Activated CD4-positive, alpha-beta T cell treated with anti-CD3 and anti-CD28 coated beads for 4 hours (primary cell): ENCODE measurements at regions not wholly inside any gene's neighbourhood (a gene's known extent, or its start where the extent isn't known, plus 50 kb on each side); places are given as distances from the start of the nearest gene placed in this dataset.

Source experiments
- DNase-seq, 2 donors: peaks; one replicate each; pipeline ENCODE4 v3.0.0-alpha.2; 2020

- DNase-seq, result no peak
Measured at GRCh38 chr7:52980129-52980528, 55.3 kb upstream of the POM121L12 start.

DNA sequence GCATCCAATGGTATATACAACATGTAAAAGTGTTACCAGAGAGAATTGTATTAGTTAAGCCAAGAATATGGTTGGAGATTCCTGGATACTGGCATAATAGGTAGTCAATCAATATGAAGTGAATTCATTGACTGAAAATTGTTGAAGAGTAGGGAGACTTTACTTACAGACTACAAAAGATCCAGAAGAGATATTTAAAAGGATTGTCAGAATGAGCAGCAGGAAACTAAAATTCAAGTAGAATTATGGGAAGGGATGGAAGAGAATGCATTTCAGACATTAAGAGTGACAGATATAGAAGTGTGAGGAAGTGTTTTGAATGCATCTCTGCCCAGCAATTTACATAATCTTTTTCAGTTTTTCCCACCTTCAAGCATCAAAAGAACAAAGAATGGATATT lies 62.3 kb upstream of the POM121L12 start:
- DNase-seq, result no peak

GRCh38 chr7:52962402-52963076 lies 72.9 kb upstream of the POM121L12 start:
- no peak for DNase-seq

DNA sequence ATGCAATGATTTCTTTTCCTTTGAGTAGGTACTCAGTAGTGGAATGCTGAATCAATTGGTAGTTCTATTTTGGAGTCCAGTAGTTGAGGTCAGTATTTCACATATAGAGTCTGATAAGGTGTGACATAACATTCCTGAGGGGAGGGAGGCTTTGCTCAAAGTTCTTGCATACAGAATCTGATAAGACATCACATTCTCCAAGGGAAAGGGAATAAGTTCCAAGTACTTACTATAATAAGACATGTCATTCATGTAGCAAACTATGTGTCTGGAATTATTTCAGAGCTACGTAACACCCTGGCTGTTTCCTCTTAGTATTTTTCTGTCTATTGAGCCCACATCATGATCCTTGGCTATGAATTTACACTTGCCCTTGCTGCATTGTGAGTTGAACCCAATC lies 74.3 kb upstream of the POM121L12 start:
- no peak for DNase-seq

DNA sequence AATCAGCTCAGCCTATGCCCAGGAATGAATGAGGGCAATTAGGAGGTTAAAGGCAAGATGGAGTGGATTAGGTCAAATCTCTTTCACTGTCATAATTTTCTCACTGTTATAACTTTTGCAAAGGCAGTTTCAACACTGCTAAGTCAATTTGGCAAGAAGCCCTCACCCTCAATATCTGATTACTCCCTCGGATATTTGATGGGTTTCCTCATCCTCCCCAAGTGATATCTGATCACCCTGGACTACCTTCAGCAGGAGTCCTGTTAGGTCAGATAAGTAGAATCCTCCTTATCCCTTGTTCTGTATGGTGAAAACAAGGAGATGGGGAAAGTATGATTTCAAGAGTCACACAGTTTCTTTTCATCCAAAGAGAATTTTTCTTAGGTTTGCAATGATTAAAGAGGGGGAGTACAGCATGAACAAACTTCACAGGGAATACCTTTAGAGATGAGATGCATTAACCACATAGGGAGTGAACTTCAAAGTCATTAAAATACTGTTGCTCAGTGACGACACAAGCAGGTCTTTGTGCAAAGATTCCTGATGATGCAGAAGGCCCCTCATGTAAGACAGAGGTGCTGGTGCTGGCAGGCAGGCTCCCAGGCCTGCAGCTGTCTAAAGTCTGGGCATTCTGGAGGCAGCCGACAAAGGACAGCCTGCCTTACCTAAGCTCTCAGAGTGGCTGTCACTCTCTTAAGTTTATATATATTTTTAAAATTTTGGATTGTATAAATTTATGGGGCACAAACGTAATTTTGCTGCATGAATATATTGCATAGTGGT lies 75.4 kb upstream of the POM121L12 start:
- no peak for DNase-seq

GRCh38 chr7:52959336-52959735 lies 76.1 kb upstream of the POM121L12 start:
- DNase-seq, result no peak

DNA sequence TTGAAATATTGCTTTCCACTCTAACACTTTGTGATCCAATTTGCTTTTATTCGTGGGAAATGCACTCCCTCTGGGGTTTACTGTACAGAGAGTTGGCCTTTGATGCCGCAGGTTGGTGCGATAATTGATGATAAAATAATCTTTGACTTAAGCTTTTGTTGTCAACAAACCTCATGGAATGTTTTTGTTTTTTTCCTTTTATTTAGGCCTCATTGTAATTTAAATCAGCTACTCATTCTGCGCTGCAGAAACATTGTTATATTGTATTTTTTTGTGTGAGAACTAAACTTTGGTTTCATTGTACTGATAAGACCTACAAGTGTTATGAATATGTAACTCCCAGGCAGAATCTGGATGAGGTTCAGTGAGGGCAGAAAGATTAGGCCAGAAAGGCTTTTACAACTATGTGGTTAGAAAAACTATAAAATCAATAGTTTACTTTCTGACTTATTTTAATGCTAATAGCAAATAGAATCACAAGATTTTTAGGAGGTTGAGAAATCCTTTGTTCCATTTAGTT lies 76.8 kb upstream of the POM121L12 start:
- DNase-seq, result no peak

DNA sequence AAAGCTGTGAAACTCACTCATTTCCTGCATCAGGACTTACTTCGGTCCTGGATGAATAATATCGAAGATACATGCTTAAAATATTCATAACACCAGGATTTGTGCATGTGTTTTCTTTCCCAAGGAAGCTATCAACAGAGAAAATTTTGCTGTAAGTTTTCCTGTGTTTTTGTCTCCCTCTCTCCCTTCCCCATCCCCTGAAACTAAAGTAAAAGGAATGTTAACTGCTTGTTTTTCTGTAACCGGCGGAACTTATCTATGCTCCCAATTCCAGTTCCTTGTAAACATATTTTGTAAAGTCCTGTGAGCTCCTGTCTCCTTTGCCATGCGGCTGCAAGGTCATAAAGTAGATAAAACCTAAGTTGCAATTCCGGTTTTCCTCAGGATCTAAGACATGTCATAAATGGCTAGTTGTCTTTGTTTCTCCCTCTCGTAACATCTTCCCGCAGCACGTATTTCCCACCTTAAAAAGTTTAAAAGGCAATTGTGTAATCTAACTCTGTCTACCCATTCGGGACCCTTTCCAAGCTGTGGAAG lies 79.0 kb upstream of the POM121L12 start:
- no peak for DNase-seq

GRCh38 chr7:52955522-52955921 lies 79.9 kb upstream of the POM121L12 start:
- DNase-seq, result no peak

GRCh38 chr7:52944921-52945320 lies 90.5 kb upstream of the POM121L12 start:
- no peak for DNase-seq

- DNase-seq, result no peak
Measured at GRCh38 chr7:52940481-52940880, 95.0 kb upstream of the POM121L12 start.

DNA sequence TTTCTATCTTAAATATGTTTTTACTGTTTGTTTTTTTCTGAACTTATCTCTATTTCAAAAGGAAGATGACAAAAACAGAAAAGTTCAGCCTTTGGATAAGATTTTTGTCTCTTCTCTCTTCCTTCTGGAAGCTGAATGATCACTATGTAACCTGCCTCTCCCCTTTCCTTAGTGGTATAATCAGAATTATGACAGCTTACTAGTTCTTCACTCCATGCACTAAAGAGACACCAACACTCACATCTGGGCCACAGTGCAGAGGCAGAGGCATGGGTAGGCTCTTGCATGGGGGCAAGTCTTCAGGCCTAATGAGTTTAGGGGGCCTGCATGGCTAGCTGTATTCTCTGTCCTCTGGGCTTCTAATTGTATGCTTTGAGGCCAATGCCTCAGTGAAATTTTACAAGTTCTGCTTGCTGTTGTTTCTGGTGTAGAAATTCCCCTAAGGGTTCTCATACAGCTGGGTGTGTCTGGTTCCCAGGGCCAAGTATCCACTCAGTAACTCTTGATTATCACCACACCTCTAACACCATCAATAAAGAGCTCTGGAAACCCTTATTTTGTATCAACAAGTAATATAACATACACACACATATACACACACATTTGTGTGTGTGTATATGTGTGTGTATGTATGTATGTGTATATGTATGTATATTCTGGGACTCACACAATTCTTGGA lies 96.8 kb upstream of the POM121L12 start:
- DNase-seq, result no peak

- no peak for DNase-seq
Measured at GRCh38 chr7:52936750-52937149, 98.7 kb upstream of the POM121L12 start.

DNA sequence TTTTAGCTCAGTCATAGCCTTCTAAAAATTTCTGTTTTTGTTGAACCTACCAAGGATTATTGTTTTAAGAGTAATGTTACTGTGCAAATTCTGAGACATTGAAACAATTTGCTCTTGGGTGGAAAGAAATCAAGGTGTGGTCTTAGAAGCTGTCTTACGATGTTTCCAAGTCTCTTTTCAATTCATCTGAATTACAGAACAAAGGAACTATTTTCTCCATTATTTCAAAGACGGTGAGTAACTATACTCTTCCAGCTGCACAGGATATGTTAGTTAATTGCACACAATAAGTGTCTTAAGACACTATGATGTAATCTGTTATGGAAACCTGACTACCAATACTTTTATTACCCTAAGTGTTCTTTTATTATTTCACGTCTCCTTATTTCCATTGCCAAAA lies 106.8 kb upstream of the POM121L12 start:
- no peak for DNase-seq

- no peak for DNase-seq
Measured at GRCh38 chr7:52925332-52925731, 110.1 kb upstream of the POM121L12 start.

DNA sequence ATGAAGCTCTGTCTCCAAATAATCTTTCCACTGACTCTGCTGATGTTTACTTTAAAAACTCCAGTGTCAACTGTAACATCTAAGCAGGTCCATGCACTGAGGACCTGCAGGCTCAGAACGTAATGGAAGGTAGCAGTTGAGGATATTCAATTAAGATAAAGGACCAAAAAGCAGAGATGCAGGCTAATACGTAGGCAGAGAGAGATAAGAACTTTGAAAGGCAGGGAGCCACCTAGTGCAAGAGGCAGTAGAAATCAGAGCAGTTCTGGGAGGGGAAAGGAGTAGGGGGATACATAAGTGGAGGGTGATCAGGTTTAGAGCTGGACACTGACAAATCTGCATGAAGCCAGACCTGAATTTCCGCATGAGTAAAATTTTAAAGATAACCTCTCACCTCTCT lies 114.5 kb upstream of the POM121L12 start:
- DNase-seq, result no peak

GRCh38 chr7:52917982-52918578 lies 117.4 kb upstream of the POM121L12 start:
- DNase-seq, result no peak

- no peak for DNase-seq
Measured at GRCh38 chr7:52911795-52912194, 123.6 kb upstream of the POM121L12 start.

GRCh38 chr7:52911326-52911725 lies 124.1 kb upstream of the POM121L12 start:
- no peak for DNase-seq

GRCh38 chr7:52909935-52910334 lies 125.5 kb upstream of the POM121L12 start:
- DNase-seq, result no peak

GRCh38 chr7:52909131-52909530 lies 126.3 kb upstream of the POM121L12 start:
- DNase-seq, result no peak

DNA sequence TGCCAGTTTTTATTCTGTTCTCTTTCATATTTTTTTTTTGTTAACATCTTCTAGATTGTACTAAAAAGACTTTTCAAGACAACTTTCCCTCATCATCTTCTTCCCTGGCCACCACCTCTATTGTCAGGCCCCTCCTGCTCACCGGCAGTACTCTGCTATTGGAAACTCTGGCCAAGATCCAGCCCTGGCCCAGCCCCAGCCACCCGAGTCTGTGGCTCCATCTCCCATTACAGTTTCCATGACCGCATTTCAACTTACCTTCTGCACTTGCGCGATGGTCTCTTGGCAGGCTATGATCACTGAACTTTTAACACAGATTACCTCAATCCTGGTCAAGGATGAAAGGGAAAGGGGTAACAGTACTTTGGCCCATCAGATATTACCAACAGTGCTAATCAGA lies 137.7 kb upstream of the POM121L12 start:
- no peak for DNase-seq

DNA sequence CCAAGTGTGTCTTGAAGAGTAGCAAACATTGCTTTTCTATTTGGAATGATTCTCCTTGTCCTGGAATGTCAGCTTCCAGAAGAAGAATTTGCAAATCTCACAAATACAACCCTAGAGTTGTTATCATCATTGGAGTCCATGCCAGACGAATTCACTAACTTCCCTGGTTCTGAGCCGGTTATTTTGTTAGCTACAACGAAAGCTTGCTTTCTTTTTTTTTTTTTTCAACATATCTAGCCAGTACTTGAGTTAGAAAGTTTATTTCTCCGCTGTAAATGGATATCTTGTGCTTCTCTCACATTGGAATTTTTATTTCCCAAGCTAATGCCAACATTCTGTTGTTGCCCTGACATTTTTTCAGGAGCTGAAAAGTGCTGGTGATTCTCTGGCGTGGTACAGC lies 138.1 kb upstream of the POM121L12 start:
- no peak for DNase-seq
